ENCODE measurements at regions not wholly inside any gene's neighbourhood (a gene's known extent, or its start where the extent isn't known, plus 50 kb on each side); places are given as distances from the start of the nearest gene placed in this dataset.

DNA sequence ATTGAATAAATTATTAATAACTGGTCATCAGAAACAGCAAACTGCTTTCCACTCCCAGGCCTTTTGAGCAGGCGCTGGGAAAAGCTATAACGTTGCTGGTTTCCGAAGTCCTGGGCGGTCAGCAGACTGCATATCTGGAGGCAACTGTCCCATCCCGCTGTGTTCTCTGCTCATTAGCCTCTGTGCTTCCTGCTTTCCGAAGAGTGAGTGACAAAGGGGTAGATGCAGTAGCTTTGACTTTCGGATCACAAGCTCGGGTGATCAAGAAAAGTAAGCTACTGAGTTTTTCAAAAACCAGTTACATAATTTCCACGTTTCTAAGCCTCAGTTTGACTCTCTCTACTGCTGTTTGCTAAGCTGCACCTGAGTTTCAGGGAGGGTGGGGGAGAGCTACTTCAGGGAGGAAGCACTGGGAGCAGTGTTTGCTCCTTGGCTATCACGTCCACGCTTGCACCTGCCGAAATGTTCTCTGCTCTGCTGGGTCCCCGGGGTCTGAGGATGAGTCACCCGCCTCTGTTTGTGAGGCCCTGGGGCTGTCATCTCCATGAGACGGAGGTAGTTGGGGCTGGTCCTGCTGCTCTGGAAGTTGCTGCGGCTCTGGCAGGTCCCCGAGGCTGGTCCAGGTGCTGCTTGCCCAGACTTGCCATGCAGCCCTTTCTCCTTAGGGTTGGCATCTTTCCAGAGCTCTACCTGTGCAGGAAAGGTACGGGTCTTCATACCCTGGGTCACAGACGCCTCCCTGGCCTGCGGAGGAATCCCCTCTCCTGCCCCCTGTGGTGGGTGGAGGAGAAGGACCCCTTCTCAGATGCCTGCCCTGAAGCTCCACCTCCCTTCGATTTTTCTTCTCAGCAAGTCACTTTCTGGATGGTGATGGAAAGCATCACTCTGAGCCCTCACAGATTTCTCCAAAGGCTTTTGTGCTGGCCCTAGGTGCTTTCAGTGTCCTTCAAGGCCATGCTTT, 220.0 kb downstream of the QKI start:
- no peaks in the 10 kb centered on the region for H3K4me1 Mint-ChIP-seq
- peak overlapping the region in 1 of 6 donors; percentile 37 for H3K27ac Mint-ChIP-seq
- ATAC-seq (ENCODE audit: low read depth in 2 of 2) (no peak), DNase-seq (no peak)
- peaks cover 0 to 6% of the 10 kb centered on the region in 2 donors for H3K36me3 Mint-ChIP-seq
- H3K4me3 Mint-ChIP-seq = no peak overlapping the region
- peaks cover 23 to 52% (median 35%) of the 10 kb centered on the region in 3 donors for H3K27me3 Mint-ChIP-seq
- H3K9me3 Mint-ChIP-seq = peaks cover 0 to 8% (median 2%) of the 10 kb centered on the region in 7 donors

DNA sequence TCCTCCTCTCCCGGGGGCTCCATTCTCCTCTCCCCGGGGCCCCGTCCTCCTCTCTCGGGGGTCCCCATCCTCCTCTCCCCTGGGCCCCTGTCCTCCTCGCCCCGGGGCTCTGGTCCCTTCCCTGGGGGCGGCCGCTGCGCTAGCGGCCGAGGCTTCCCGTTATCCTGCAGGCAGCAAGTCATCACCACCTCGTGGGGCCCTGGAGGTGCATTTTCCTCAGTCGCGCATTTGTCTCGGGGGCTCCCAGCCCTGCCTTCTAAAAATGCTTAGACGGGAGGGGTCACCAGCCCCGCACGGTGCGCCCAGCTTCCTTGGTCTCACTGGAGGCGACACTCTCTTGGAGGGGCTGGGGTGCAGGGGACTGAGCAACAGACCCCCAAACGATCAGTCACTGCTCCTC, 216.5 kb downstream of the QKI start:
- Mint-ChIP-seq H3K27me3 (peaks cover 18 to 49% (median 35%) of the 10 kb centered on the region in 3 donors), H3K27ac (no peak overlapping the region), H3K4me1 (peaks cover 6 to 11% (median 9%) of the 10 kb centered on the region in 3 donors), H3K9me3 (peaks cover 0 to 11% (median 3%) of the 10 kb centered on the region in 7 donors), H3K4me3 (no peak overlapping the region), H3K36me3 (peaks cover 0 to 6% of the 10 kb centered on the region in 2 donors)
- ATAC-seq (ENCODE audit: low read depth in 2 of 2) = no peak
- DNase-seq = no peak

DNA sequence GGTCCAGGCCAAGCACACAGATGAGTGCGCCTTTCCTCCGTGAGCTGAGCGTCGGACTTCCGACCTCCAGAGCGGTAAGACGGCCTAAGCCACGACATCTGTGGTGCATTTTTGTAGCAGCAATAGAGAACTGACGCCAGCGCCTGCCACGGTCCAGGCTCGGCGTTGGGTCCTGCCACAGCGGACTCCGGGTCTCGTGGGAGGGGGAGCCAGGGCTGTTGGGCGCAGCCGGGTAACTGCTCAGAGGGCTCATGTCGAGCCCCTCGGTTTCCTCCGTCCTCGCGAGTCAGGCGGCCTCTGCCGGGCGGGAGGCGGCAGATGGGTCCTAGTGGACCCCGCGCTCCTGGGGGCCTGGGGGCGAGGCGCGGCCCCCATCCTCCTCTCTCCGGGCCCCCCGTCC, 216.1 kb downstream of the QKI start:
- no peak for DNase-seq
- H3K36me3 Mint-ChIP-seq = peaks cover 0 to 6% of the 10 kb centered on the region in 2 donors
- H3K4me1 Mint-ChIP-seq = peaks cover 10 to 15% (median 13%) of the 10 kb centered on the region in 3 donors
- peaks cover 18 to 45% (median 33%) of the 10 kb centered on the region in 3 donors for H3K27me3 Mint-ChIP-seq
- H3K27ac Mint-ChIP-seq = no peak overlapping the region
- peaks cover 0 to 11% (median 3%) of the 10 kb centered on the region in 7 donors for H3K9me3 Mint-ChIP-seq
- no peak for ATAC-seq (ENCODE audit: low read depth in 2 of 2)
- peak overlapping the region in 1 of 8 donors; percentile 61 for H3K4me3 Mint-ChIP-seq

DNA sequence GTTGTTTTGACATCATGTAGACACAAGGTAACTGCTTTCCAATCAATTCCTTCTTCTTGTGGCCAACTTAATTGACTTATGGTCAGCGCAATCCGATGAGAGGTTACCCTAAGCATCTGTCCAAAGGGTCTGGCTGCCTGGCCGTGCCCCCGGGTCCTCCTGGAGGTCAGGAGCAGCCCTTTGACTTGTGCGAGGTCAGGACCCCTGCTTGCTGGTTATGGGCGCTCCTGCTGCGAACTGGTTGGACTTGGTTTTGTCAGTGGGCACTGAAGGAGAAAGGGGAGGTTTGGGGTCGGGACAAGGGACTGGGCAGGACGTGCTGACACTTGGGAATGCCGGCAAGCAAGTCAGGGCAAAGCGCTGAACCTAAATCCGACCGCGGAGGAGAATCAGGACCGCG, 215.6 kb downstream of the QKI start:
- Mint-ChIP-seq H3K36me3 (peaks cover 0 to 6% of the 10 kb centered on the region in 2 donors), H3K27ac (no peak overlapping the region), H3K4me3 (peak overlapping the region in 1 of 8 donors; percentile 61), H3K4me1 (peaks cover 13 to 16% (median 15%) of the 10 kb centered on the region in 3 donors), H3K27me3 (peaks cover 13 to 40% (median 29%) of the 10 kb centered on the region in 3 donors), H3K9me3 (peaks cover 0 to 11% (median 2%) of the 10 kb centered on the region in 7 donors)
- ATAC-seq (ENCODE audit: low read depth in 2 of 2) (no peak), DNase-seq (no peak)
